ENCODE measurements at regions not wholly inside any gene's neighbourhood (a gene's known extent, or its start where the extent isn't known, plus 50 kb on each side); places are given as distances from the start of the nearest gene placed in this dataset.

DNA sequence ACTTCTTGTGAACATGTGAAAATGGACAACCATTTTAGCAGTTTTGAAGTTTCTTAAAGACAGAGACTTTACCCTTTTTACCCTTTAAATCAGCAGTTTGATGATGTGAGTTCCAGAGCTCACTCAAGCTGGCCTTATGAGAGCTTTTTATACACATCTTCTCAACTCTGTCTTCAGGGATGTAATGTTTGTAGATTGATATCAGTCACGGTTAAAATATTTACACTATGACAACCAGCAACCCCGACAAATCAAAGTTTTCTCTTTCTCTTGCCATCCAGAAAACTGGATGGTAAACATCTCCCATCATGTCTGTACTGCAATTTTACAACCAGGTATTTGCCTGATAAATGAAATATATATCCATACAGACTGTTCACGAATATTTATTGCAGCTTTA is 233.4 kb upstream of the ST8SIA4 start:
- Histone ChIP-seq H3K4me1 (replicated peaks in 1 of 2; ENCODE audit: control insufficient read depth in 2 of 2, insufficient read depth in 2 of 2, low read length in 2 of 2) (no peaks in the 10 kb centered on the region), H3K4me2 (ENCODE audit: insufficient read depth, low read length) (no peak overlapping the region), H2AFZ (ENCODE audit: low read depth, low read length) (no peak overlapping the region), H3K9me1 (ENCODE audit: control insufficient read depth, insufficient read depth, low read length) (no peaks in the 10 kb centered on the region), H3K27me3 (ENCODE audit: control insufficient read depth in 2 of 2, insufficient read depth in 2 of 2, low read length in 2 of 2) (no peaks in the 10 kb centered on the region), H4K20me1 (replicated peaks; ENCODE audit: control insufficient read depth, insufficient read depth, low read length) (no peaks in the 10 kb centered on the region), H3K4me3 (no peak overlapping the region), H3K79me2 (ENCODE audit: control insufficient read depth, insufficient read depth, low read length) (no peaks in the 10 kb centered on the region), H3K9ac (ENCODE audit: insufficient read depth in 1 of 2, low read depth in 2 of 2, low read length in 2 of 2) (no peak overlapping the region), H3K27ac (ENCODE audit: extremely low read depth, low read depth, low read length) (no peak overlapping the region), H3K9me3 (replicated peaks; ENCODE audit: control insufficient read depth, insufficient read depth, low read depth, low read length) (peaks cover 1% of the 10 kb centered on the region; the same call in 1 of the 2 replicates), H3K36me3 (ENCODE audit: control insufficient read depth, insufficient read depth, low read length) (no peaks in the 10 kb centered on the region)
- DNase-seq (ENCODE audit: extremely low read depth in 1 of 4, low spot score in 3 of 4) (no peak), ATAC-seq (no peak), FAIRE-seq (no peak)
- ChIA-PET CTCF (ENCODE audit: low intra/inter-chr PET ratio) (no interaction called here), POLR2A (no interaction called here)
- intact Hi-C loops (cut with micrococcal nuclease), result no loop called here
- WGBS (ENCODE audit: insufficient coverage, low coverage, missing lambda C conversion rate), result 0% methylated on average over 3 of the region's 3 CpGs
- no TSS peak for BruUV-seq (replicated peaks)
- in situ Hi-C loops (cut with MboI), result no loop called here
- TF ChIP-seq, protein P1, sequence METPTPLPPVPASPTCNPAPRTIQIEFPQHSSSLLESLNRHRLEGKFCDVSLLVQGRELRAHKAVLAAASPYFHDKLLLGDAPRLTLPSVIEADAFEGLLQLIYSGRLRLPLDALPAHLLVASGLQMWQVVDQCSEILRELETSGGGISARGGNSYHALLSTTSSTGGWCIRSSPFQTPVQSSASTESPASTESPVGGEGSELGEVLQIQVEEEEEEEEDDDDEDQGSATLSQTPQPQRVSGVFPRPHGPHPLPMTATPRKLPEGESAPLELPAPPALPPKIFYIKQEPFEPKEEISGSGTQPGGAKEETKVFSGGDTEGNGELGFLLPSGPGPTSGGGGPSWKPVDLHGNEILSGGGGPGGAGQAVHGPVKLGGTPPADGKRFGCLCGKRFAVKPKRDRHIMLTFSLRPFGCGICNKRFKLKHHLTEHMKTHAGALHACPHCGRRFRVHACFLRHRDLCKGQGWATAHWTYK (CRISPR knock-in tag; IDR thresholded peaks at IDR 0.05), result no peak
- TF ChIP-seq TOE1 (IDR thresholded peaks at IDR 0.05; ENCODE audit: borderline replicate concordance) (no peak), TOE1 (CRISPR knock-in tag; IDR thresholded peaks at IDR 0.05; ENCODE audit: borderline replicate concordance, low read depth) (no peak), BRCA1 (IDR thresholded peaks at IDR 0.05) (no peak), BRCA1 (CRISPR knock-in tag; IDR thresholded peaks at IDR 0.05) (no peak), TCF7L2 (IDR thresholded peaks at IDR 0.05; ENCODE audit: low read depth, low read length) (no peak), POLR2A (conservative IDR thresholded peaks at IDR 0.05) (no peak), BHLHE40 (IDR thresholded peaks at IDR 0.05; ENCODE audit: low read length) (no peak), CBFA2T3 (IDR thresholded peaks at IDR 0.05) (no peak), LEF1 (IDR thresholded peaks at IDR 0.05) (no peak), NR1H2 (CRISPR knock-in tag; IDR thresholded peaks at IDR 0.05) (no peak), HDAC3 (IDR thresholded peaks at IDR 0.05; ENCODE audit: borderline replicate concordance, partially characterized antibody) (no peak)
- TF ChIP-seq, protein P2, sequence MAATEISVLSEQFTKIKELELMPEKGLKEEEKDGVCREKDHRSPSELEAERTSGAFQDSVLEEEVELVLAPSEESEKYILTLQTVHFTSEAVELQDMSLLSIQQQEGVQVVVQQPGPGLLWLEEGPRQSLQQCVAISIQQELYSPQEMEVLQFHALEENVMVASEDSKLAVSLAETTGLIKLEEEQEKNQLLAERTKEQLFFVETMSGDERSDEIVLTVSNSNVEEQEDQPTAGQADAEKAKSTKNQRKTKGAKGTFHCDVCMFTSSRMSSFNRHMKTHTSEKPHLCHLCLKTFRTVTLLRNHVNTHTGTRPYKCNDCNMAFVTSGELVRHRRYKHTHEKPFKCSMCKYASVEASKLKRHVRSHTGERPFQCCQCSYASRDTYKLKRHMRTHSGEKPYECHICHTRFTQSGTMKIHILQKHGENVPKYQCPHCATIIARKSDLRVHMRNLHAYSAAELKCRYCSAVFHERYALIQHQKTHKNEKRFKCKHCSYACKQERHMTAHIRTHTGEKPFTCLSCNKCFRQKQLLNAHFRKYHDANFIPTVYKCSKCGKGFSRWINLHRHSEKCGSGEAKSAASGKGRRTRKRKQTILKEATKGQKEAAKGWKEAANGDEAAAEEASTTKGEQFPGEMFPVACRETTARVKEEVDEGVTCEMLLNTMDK (IDR thresholded peaks at IDR 0.05; ENCODE audit: borderline replicate concordance, insufficient read depth, low read depth, low read length, poor library complexity, severe bottlenecking), result no peak
- TF ChIP-seq, protein P3, sequence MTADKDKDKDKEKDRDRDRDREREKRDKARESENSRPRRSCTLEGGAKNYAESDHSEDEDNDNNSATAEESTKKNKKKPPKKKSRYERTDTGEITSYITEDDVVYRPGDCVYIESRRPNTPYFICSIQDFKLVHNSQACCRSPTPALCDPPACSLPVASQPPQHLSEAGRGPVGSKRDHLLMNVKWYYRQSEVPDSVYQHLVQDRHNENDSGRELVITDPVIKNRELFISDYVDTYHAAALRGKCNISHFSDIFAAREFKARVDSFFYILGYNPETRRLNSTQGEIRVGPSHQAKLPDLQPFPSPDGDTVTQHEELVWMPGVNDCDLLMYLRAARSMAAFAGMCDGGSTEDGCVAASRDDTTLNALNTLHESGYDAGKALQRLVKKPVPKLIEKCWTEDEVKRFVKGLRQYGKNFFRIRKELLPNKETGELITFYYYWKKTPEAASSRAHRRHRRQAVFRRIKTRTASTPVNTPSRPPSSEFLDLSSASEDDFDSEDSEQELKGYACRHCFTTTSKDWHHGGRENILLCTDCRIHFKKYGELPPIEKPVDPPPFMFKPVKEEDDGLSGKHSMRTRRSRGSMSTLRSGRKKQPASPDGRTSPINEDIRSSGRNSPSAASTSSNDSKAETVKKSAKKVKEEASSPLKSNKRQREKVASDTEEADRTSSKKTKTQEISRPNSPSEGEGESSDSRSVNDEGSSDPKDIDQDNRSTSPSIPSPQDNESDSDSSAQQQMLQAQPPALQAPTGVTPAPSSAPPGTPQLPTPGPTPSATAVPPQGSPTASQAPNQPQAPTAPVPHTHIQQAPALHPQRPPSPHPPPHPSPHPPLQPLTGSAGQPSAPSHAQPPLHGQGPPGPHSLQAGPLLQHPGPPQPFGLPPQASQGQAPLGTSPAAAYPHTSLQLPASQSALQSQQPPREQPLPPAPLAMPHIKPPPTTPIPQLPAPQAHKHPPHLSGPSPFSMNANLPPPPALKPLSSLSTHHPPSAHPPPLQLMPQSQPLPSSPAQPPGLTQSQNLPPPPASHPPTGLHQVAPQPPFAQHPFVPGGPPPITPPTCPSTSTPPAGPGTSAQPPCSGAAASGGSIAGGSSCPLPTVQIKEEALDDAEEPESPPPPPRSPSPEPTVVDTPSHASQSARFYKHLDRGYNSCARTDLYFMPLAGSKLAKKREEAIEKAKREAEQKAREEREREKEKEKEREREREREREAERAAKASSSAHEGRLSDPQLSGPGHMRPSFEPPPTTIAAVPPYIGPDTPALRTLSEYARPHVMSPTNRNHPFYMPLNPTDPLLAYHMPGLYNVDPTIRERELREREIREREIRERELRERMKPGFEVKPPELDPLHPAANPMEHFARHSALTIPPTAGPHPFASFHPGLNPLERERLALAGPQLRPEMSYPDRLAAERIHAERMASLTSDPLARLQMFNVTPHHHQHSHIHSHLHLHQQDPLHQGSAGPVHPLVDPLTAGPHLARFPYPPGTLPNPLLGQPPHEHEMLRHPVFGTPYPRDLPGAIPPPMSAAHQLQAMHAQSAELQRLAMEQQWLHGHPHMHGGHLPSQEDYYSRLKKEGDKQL (CRISPR knock-in tag; IDR thresholded peaks at IDR 0.05; ENCODE audit: borderline replicate concordance), result no peak
- TF ChIP-seq, protein P4, sequence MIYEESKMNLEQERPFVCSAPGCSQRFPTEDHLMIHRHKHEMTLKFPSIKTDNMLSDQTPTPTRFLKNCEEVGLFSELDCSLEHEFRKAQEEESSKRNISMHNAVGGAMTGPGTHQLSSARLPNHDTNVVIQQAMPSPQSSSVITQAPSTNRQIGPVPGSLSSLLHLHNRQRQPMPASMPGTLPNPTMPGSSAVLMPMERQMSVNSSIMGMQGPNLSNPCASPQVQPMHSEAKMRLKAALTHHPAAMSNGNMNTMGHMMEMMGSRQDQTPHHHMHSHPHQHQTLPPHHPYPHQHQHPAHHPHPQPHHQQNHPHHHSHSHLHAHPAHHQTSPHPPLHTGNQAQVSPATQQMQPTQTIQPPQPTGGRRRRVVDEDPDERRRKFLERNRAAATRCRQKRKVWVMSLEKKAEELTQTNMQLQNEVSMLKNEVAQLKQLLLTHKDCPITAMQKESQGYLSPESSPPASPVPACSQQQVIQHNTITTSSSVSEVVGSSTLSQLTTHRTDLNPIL (CRISPR knock-in tag; IDR thresholded peaks at IDR 0.05), result no peak

All from K562 (cell line).